ENCODE measurements at regions not wholly inside any gene's neighbourhood (a gene's known extent, or its start where the extent isn't known, plus 50 kb on each side); places are given as distances from the start of the nearest gene placed in this dataset.
A peak's percentile ranks its signal among the peaks of the same experiment; 100 is the strongest.

GRCh38 chr3:150238048-150238802 is 169.9 kb upstream of the TSC22D2 start:
- H3F3A ChIP-seq (ENCODE audit: insufficient read depth) = peaks cover 54% of the 10 kb centered on the region
- H3K4me1 ChIP-seq (ENCODE audit: insufficient read depth) = peaks cover 52% of the 10 kb centered on the region
- peak overlapping the region; percentile 84 for H3K27ac ChIP-seq
- no peak overlapping the region for H3K4me3 ChIP-seq
- H3K27me3 ChIP-seq (replicated peaks; ENCODE audit: insufficient read depth) = no peaks in the 10 kb centered on the region
- no peaks in the 10 kb centered on the region for H3K36me3 ChIP-seq (ENCODE audit: low read depth)
- H3K4me2 ChIP-seq (ENCODE audit: unreplicated experiment) = no peak overlapping the region
- no peaks in the 10 kb centered on the region for H3K9me2 ChIP-seq (ENCODE audit: insufficient read depth)
- in situ Hi-C loops (cut with MboI) = no loop called here
- H3K79me2 ChIP-seq (ENCODE audit: insufficient read depth) = no peaks in the 10 kb centered on the region
- no peaks in the 10 kb centered on the region for H4K20me1 ChIP-seq (ENCODE audit: insufficient read depth)
- no peaks in the 10 kb centered on the region for H3K9me3 ChIP-seq (ENCODE audit: low read depth)
- 81 to 85% methylated on average over 9 of the region's 9 CpGs for WGBS, 2 experiments (ENCODE audit: low coverage in 1 of 2, low lambda C conversion rate in 2 of 2, missing lambda C conversion rate in 2 of 2)
- DNase-seq = no peak
- H3K9ac ChIP-seq = no peak overlapping the region
- no peak overlapping the region for H2AFZ ChIP-seq
- TF ChIP-seq EZH2 (IDR thresholded peaks at IDR 0.05; ENCODE audit: insufficient read depth, poor library complexity, severe bottlenecking) (no peak), EZH2phosphoT487 (IDR thresholded peaks at IDR 0.05; ENCODE audit: insufficient read depth, low read depth) (no peak)

- TF ChIP-seq EZH2phosphoT487 (IDR thresholded peaks at IDR 0.05; ENCODE audit: insufficient read depth, low read depth) (no peak), EZH2 (IDR thresholded peaks at IDR 0.05; ENCODE audit: insufficient read depth, poor library complexity, severe bottlenecking) (no peak)
- Histone ChIP-seq H3K27ac (peak overlapping the region; percentile 84), H3K4me2 (ENCODE audit: unreplicated experiment) (peak overlapping the region; percentile 45)
These were observed 170.6 kb upstream of the TSC22D2 start for GRCh38 chr3:150237490-150237889.

GRCh38 chr3:150236316-150237082 is 171.6 kb upstream of the TSC22D2 start:
- H2AFZ ChIP-seq = peak overlapping the region; percentile 73
- H3K4me3 ChIP-seq = peak overlapping the region; percentile 10
- no peaks in the 10 kb centered on the region for H3K9me2 ChIP-seq (ENCODE audit: insufficient read depth)
- H3K4me2 ChIP-seq (ENCODE audit: unreplicated experiment) = peak overlapping the region; percentile 45
- H3K27me3 ChIP-seq (replicated peaks; ENCODE audit: insufficient read depth) = no peaks in the 10 kb centered on the region
- peaks cover 54% of the 10 kb centered on the region for H3F3A ChIP-seq (ENCODE audit: insufficient read depth)
- 50% methylated on average over 7 of the region's 7 CpGs for WGBS, 2 experiments (ENCODE audit: low coverage in 1 of 2, low lambda C conversion rate in 2 of 2, missing lambda C conversion rate in 2 of 2)
- H3K27ac ChIP-seq = peak overlapping the region; percentile 84
- no peaks in the 10 kb centered on the region for H4K20me1 ChIP-seq (ENCODE audit: insufficient read depth)
- no peak for TF ChIP-seq EZH2 (IDR thresholded peaks at IDR 0.05; ENCODE audit: insufficient read depth, poor library complexity, severe bottlenecking)
- TF ChIP-seq EZH2phosphoT487 (IDR thresholded peaks at IDR 0.05; ENCODE audit: insufficient read depth, low read depth) = no peak
- peak overlapping the region; percentile 48 for H3K9ac ChIP-seq
- no peaks in the 10 kb centered on the region for H3K9me3 ChIP-seq (ENCODE audit: low read depth)
- H3K36me3 ChIP-seq (ENCODE audit: low read depth) = no peaks in the 10 kb centered on the region
- H3K4me1 ChIP-seq (ENCODE audit: insufficient read depth) = peaks cover 51% of the 10 kb centered on the region
- no peaks in the 10 kb centered on the region for H3K79me2 ChIP-seq (ENCODE audit: insufficient read depth)
- in situ Hi-C loops (cut with MboI) = no loop called here
- DNase-seq = peak; percentile 50

More at GRCh38 chr3:150237490-150237889, 170.6 kb upstream of the TSC22D2 start:
- peaks cover 57% of the 10 kb centered on the region for H3K4me1 ChIP-seq (ENCODE audit: insufficient read depth)
- H2AFZ ChIP-seq = no peak overlapping the region
- H3K9me3 ChIP-seq (ENCODE audit: low read depth) = no peaks in the 10 kb centered on the region
- WGBS, 2 experiments (ENCODE audit: low coverage in 1 of 2, low lambda C conversion rate in 2 of 2, missing lambda C conversion rate in 2 of 2) = 47 to 49% methylated on average over 3 of the region's 3 CpGs
- H3K36me3 ChIP-seq (ENCODE audit: low read depth) = no peaks in the 10 kb centered on the region
- H4K20me1 ChIP-seq (ENCODE audit: insufficient read depth) = no peaks in the 10 kb centered on the region
- DNase-seq = peak; percentile 85
- peaks cover 54% of the 10 kb centered on the region for H3F3A ChIP-seq (ENCODE audit: insufficient read depth)
- H3K9ac ChIP-seq = no peak overlapping the region
- 0 out of 2 replicates have a peak overlapping the region, but pooled peaks have one; percentile 10 for H3K4me3 ChIP-seq
- no peaks in the 10 kb centered on the region for H3K27me3 ChIP-seq (replicated peaks; ENCODE audit: insufficient read depth)
- H3K9me2 ChIP-seq (ENCODE audit: insufficient read depth) = no peaks in the 10 kb centered on the region
- H3K79me2 ChIP-seq (ENCODE audit: insufficient read depth) = no peaks in the 10 kb centered on the region
- in situ Hi-C loops (cut with MboI) = no loop called here

- WGBS, 2 experiments (ENCODE audit: low coverage in 1 of 2, low lambda C conversion rate in 2 of 2, missing lambda C conversion rate in 2 of 2) = 0% methylated on average over 1 of the region's 1 CpG
- H3K9me3 ChIP-seq (ENCODE audit: low read depth) = no peaks in the 10 kb centered on the region
- H4K20me1 ChIP-seq (ENCODE audit: insufficient read depth) = no peaks in the 10 kb centered on the region
- H3K9me2 ChIP-seq (ENCODE audit: insufficient read depth) = no peaks in the 10 kb centered on the region
- peak overlapping the region; percentile 84 for H3K27ac ChIP-seq
- peaks cover 54% of the 10 kb centered on the region for H3F3A ChIP-seq (ENCODE audit: insufficient read depth)
- in situ Hi-C loops (cut with MboI) = no loop called here
- H3K4me2 ChIP-seq (ENCODE audit: unreplicated experiment) = peak overlapping the region; percentile 45
- H3K36me3 ChIP-seq (ENCODE audit: low read depth) = no peaks in the 10 kb centered on the region
- TF ChIP-seq EZH2phosphoT487 (IDR thresholded peaks at IDR 0.05; ENCODE audit: insufficient read depth, low read depth) = no peak
- TF ChIP-seq EZH2 (IDR thresholded peaks at IDR 0.05; ENCODE audit: insufficient read depth, poor library complexity, severe bottlenecking) = no peak
- H3K79me2 ChIP-seq (ENCODE audit: insufficient read depth) = no peaks in the 10 kb centered on the region
- H2AFZ ChIP-seq = peak overlapping the region; percentile 73
- no peaks in the 10 kb centered on the region for H3K27me3 ChIP-seq (replicated peaks; ENCODE audit: insufficient read depth)
- H3K4me1 ChIP-seq (ENCODE audit: insufficient read depth) = peaks cover 51% of the 10 kb centered on the region
- DNase-seq = peak; percentile 89
- 0 out of 2 replicates have a peak overlapping the region, but pooled peaks have one; percentile 10 for H3K4me3 ChIP-seq
- H3K9ac ChIP-seq = peak overlapping the region; percentile 48
These were observed 172.3 kb upstream of the TSC22D2 start for GRCh38 chr3:150235799-150236198.
